DOHH2 (cell line): ENCODE measurements at regions not wholly inside any gene's neighbourhood (a gene's known extent, or its start where the extent isn't known, plus 50 kb on each side); places are given as distances from the start of the nearest gene placed in this dataset.

Source experiments
- H3F3A ChIP-seq: fragments of 200-600 bp; sonication (generic), shearing (Covaris generic); 2 replicates; pipeline ENCODE4 v1.6.0; 2016; ENCODE audit warnings: antibody characterized with exemption, mild to moderate bottlenecking; ENCODE audit not compliant: control insufficient read depth, insufficient read depth
- H3K27ac ChIP-seq: fragments of 200-600 bp; sonication (generic); 2 replicates; pipeline ENCODE4 v1.5.1; 2014; ENCODE audit warnings: low read depth, mild to moderate bottlenecking, low read length, moderate library complexity
- H3K27me3 ChIP-seq: fragments of 200-600 bp; sonication (generic); 2 replicates; pipeline ENCODE4 v1.6.1; 2014; ENCODE audit warnings: mild to moderate bottlenecking, low read length, mixed read lengths; ENCODE audit not compliant: control insufficient read depth
- H3K36me3 ChIP-seq: fragments of 200-600 bp; sonication (generic); 2 replicates; pipeline ENCODE4 v1.6.1; 2014; ENCODE audit warnings: mild to moderate bottlenecking, low read length, moderate library complexity, mixed read lengths; ENCODE audit not compliant: control insufficient read depth
- H3K4me1 ChIP-seq: fragments of 200-600 bp; sonication (generic); 2 replicates; pipeline ENCODE4 v1.6.1; 2014; ENCODE audit warnings: mild to moderate bottlenecking, low read length, mixed read lengths; ENCODE audit not compliant: control insufficient read depth
- H3K4me2 ChIP-seq: fragments of 200-600 bp; sonication (generic); 2 replicates; pipeline ENCODE4 v1.6.0; 2014; ENCODE audit warnings: mild to moderate bottlenecking, low read length, moderate library complexity
- H3K4me3 ChIP-seq: fragments of 200-600 bp; sonication (generic); 2 replicates; pipeline ENCODE4 v1.5.1; 2014; ENCODE audit warnings: mild to moderate bottlenecking, low read length, mixed read lengths
- H3K79me2 ChIP-seq: fragments of 200-600 bp; sonication (generic); 2 replicates; pipeline ENCODE4 v1.6.1; 2014; ENCODE audit warnings: mild to moderate bottlenecking, low read length, mixed read lengths; ENCODE audit not compliant: control insufficient read depth
- H3K9me2 ChIP-seq: fragments of 200-600 bp; sonication (generic); replicated peaks from 2 replicates; pipeline ENCODE4 v1.6.1; 2014; ENCODE audit warnings: mild to moderate bottlenecking, low read length, mixed read lengths; ENCODE audit not compliant: control insufficient read depth
- H3K9me3 ChIP-seq: fragments of 200-600 bp; sonication (generic); 2 replicates; pipeline ENCODE4 v1.6.1; 2014; ENCODE audit warnings: antibody characterized with exemption, low read length, mixed read lengths; ENCODE audit not compliant: control insufficient read depth, insufficient read depth
- H4K20me1 ChIP-seq: fragments of 200-600 bp; sonication (generic); 2 replicates; pipeline ENCODE4 v1.6.0; 2014; ENCODE audit warnings: low read depth, mild to moderate bottlenecking, antibody characterized with exemption, low read length, moderate library complexity; ENCODE audit not compliant: control insufficient read depth, insufficient read depth
- CTCF ChIP-seq: fragments of 200-600 bp; sonication (generic); IDR thresholded peaks from one replicate; pipeline ENCODE4 v1.5.1; 2014; ENCODE audit warnings: antibody characterized with exemption, mild to moderate bottlenecking, low read depth, low read length; ENCODE audit not compliant: poor library complexity, severe bottlenecking
- EZH2phosphoT487 ChIP-seq: fragments of 200-600 bp; sonication (generic); IDR thresholded peaks from 2 replicates; pipeline ENCODE4 v1.6.1; 2017; ENCODE audit warnings: borderline replicate concordance, mild to moderate bottlenecking, antibody characterized with exemption, low read length, moderate library complexity, mixed read lengths

GRCh38 chr10:78947733-78948132 is 121.0 kb upstream of the ZMIZ1 start:
- H3K36me3 ChIP-seq: no peaks in the 10 kb centered on the region
- no peaks in the 10 kb centered on the region for H3K9me3 ChIP-seq
- H3K9me2 ChIP-seq: no peaks in the 10 kb centered on the region
- no peak overlapping the region for H3K27ac ChIP-seq
- TF ChIP-seq CTCF (no peak), EZH2phosphoT487 (no peak)
- H3K27me3 ChIP-seq: peaks cover 90% of the 10 kb centered on the region
- no peak overlapping the region for H3K4me3 ChIP-seq
- H3K79me2 ChIP-seq: no peaks in the 10 kb centered on the region
- peaks cover 15% of the 10 kb centered on the region; the same call in 1 of the 2 replicates for H4K20me1 ChIP-seq
- no peak overlapping the region for H3K4me2 ChIP-seq
- peaks cover 10% of the 10 kb centered on the region for H3K4me1 ChIP-seq
- H3F3A ChIP-seq: no peaks in the 10 kb centered on the region

DNA sequence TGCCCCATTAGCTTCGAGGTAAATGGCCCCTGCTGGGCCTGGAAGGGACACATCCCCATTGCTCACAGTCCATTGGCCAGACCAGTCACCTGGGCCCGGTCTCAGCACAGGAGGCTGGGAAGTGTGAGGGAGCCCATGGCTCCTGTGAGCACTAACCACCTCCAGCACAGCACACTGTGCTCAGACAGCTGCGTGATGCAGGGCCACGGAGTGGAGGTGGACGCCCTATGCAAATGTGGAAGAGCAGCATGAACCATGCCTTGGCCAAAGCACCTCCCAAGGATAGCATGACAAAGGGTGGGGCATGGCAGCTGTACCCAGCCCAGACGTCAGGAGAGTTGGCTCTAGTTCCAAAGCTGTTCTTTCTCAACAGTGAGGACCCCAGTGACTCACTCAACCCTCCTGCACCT is 120.1 kb upstream of the ZMIZ1 start:
- Histone ChIP-seq H4K20me1 (peaks cover 16% of the 10 kb centered on the region; the same call in 1 of the 2 replicates), H3K9me3 (no peaks in the 10 kb centered on the region), H3K4me2 (no peak overlapping the region), H3K79me2 (no peaks in the 10 kb centered on the region), H3K27me3 (peaks cover 82% of the 10 kb centered on the region), H3K4me3 (no peak overlapping the region), H3K4me1 (peaks cover 19% of the 10 kb centered on the region), H3K27ac (no peak overlapping the region), H3K36me3 (no peaks in the 10 kb centered on the region), H3F3A (no peaks in the 10 kb centered on the region), H3K9me2 (no peaks in the 10 kb centered on the region)
- TF ChIP-seq EZH2phosphoT487: no peak
- TF ChIP-seq CTCF: no peak

- H3K9me3 ChIP-seq: no peaks in the 10 kb centered on the region
- H3K27me3 ChIP-seq: peaks cover 82% of the 10 kb centered on the region
- no peaks in the 10 kb centered on the region for H3K9me2 ChIP-seq
- TF ChIP-seq CTCF: no peak
- TF ChIP-seq EZH2phosphoT487: no peak
- no peaks in the 10 kb centered on the region for H3F3A ChIP-seq
- no peaks in the 10 kb centered on the region for H3K36me3 ChIP-seq
- peaks cover 21% of the 10 kb centered on the region for H3K4me1 ChIP-seq
- no peak overlapping the region for H3K4me2 ChIP-seq
- H3K79me2 ChIP-seq: no peaks in the 10 kb centered on the region
- H4K20me1 ChIP-seq: peaks cover 16% of the 10 kb centered on the region; the same call in 1 of the 2 replicates
- no peak overlapping the region for H3K27ac ChIP-seq
- no peak overlapping the region for H3K4me3 ChIP-seq
Observed at GRCh38 chr10:78950656-78951587, 117.8 kb upstream of the ZMIZ1 start.
